Trophoblast cell (in vitro differentiated cells and primary cell): ENCODE measurements at regions not wholly inside any gene's neighbourhood (a gene's known extent, or its start where the extent isn't known, plus 50 kb on each side); places are given as distances from the start of the nearest gene placed in this dataset.

Experiments used
- DNase-seq, 2 donors: peaks; one replicate each; pipeline ENCODE4 v3.0.0-alpha.2; 2016
- H2AFZ ChIP-seq: 2 replicates; pipeline ENCODE4 v1.6.1; 2013; ENCODE audit warnings: low read length, moderate library complexity, mild to moderate bottlenecking; ENCODE audit not compliant: insufficient read depth, poor library complexity
- H2AK5ac ChIP-seq: 2 replicates; pipeline ENCODE4 v1.6.1; 2013; ENCODE audit warnings: mild to moderate bottlenecking, low read length
- H2BK120ac ChIP-seq: 2 replicates; pipeline ENCODE4 v1.6.1; 2013; ENCODE audit warnings: low read length, mild to moderate bottlenecking, moderate library complexity; ENCODE audit not compliant: insufficient read depth, poor library complexity
- H2BK12ac ChIP-seq: 2 replicates; pipeline ENCODE4 v1.6.1; 2013; ENCODE audit warnings: mild to moderate bottlenecking, low read length, moderate library complexity
- H2BK5ac ChIP-seq: 2 replicates; pipeline ENCODE4 v1.6.1; 2013; ENCODE audit warnings: low read length, low read depth, moderate library complexity, mild to moderate bottlenecking; ENCODE audit not compliant: poor library complexity
- H3K14ac ChIP-seq: 2 replicates; pipeline ENCODE4 v1.6.1; 2013; ENCODE audit warnings: mild to moderate bottlenecking, low read length
- H3K18ac ChIP-seq: 2 replicates; pipeline ENCODE4 v1.6.1; 2013; ENCODE audit warnings: mild to moderate bottlenecking, low read length
- H3K23ac ChIP-seq: 2 replicates; pipeline ENCODE4 v1.6.1; 2013; ENCODE audit warnings: low read length
- H3K27ac ChIP-seq: 2 replicates; pipeline ENCODE4 v1.5.1; 2013; ENCODE audit warnings: low read depth, mild to moderate bottlenecking, inconsistent platforms, low read length, moderate library complexity
- H3K27me3 ChIP-seq: 2 replicates; pipeline ENCODE4 v1.6.1; 2013; ENCODE audit warnings: inconsistent platforms, mild to moderate bottlenecking, low read length, moderate library complexity; ENCODE audit not compliant: insufficient read depth
- H3K36me3 ChIP-seq, 2 experiments: 1 replicate in 1 of 2; 2 replicates in 1 of 2; pipeline ENCODE4 v1.6.1; 2013; ENCODE audit warnings: low read length in 2 of 2, mild to moderate bottlenecking in 2 of 2, moderate library complexity in 1 of 2; ENCODE audit not compliant: insufficient read depth in 2 of 2, control insufficient read depth in 1 of 2
- H3K4ac ChIP-seq: 2 replicates; pipeline ENCODE4 v1.6.1; 2013; ENCODE audit warnings: low read depth, mild to moderate bottlenecking, low read length, moderate library complexity
- H3K4me1 ChIP-seq, 2 experiments: 1 replicate in 1 of 2; 2 replicates in 1 of 2; pipeline ENCODE4 v1.6.1; 2013; ENCODE audit warnings: low read length in 2 of 2, mild to moderate bottlenecking in 2 of 2, moderate library complexity in 1 of 2; ENCODE audit not compliant: insufficient read depth in 2 of 2, control insufficient read depth in 1 of 2
- H3K4me2 ChIP-seq: 2 replicates; pipeline ENCODE4 v1.6.1; 2013; ENCODE audit warnings: inconsistent platforms, mild to moderate bottlenecking, low read length, moderate library complexity
- H3K4me3 ChIP-seq: 2 replicates; pipeline ENCODE4 v1.5.1; 2013; ENCODE audit warnings: mild to moderate bottlenecking, low read depth, low read length, inconsistent platforms
- H3K79me1 ChIP-seq: one replicate; pipeline ENCODE4 v1.6.1; 2013; ENCODE audit warnings: low read length
- H3K79me2 ChIP-seq: 2 replicates; pipeline ENCODE4 v1.6.1; 2013; ENCODE audit warnings: low read length, mild to moderate bottlenecking; ENCODE audit not compliant: control insufficient read depth, insufficient read depth, poor library complexity
- H3K9ac ChIP-seq: 2 replicates; pipeline ENCODE4 v1.6.1; 2013; ENCODE audit warnings: mild to moderate bottlenecking, low read length
- H3K9me3 ChIP-seq: 2 replicates; pipeline ENCODE4 v1.6.1; 2013; ENCODE audit warnings: low read depth, mild to moderate bottlenecking, control low read depth, inconsistent platforms, low read length; ENCODE audit not compliant: insufficient read depth
- H4K12ac ChIP-seq: 2 replicates; pipeline ENCODE4 v1.6.1; 2013; ENCODE audit warnings: low read depth, mild to moderate bottlenecking, low read length, moderate library complexity
- H4K8ac ChIP-seq: 2 replicates; pipeline ENCODE4 v1.6.1; 2013; ENCODE audit warnings: low read depth, mild to moderate bottlenecking, low read length, moderate library complexity
- H4K91ac ChIP-seq: one replicate; pipeline ENCODE4 v1.6.1; 2013; ENCODE audit warnings: low read depth, mild to moderate bottlenecking, low read length, moderate library complexity
- WGBS: extraction: QIAGEN DNeasy Blood & Tissue Kit; methylation state at CpG from one replicate; pipeline ENCODE4 v1.1.7; 2013; ENCODE audit warnings: missing lambda C conversion rate; ENCODE audit not compliant: insufficient read length, insufficient coverage; ENCODE audit errors: extremely low coverage; 5-methylcytosine and 5-hydroxymethylcytosine counted together

GRCh38 chr12:127233016-127233415 lies 1034.0 kb upstream of the TMEM132C start:
- H3K4me1 ChIP-seq: no peaks in the 10 kb centered on the region
- H3K4me2 ChIP-seq: no peak overlapping the region
- no peak overlapping the region for H3K4me3 ChIP-seq
- no peak overlapping the region for H4K8ac ChIP-seq
- no CpG with 5 or more reads among the region's 2 CpGs for WGBS
- no peak overlapping the region for H2BK5ac ChIP-seq
- no peak overlapping the region for H3K14ac ChIP-seq
- no peak overlapping the region for H2AK5ac ChIP-seq
- H2BK120ac ChIP-seq: no peak overlapping the region
- DNase-seq: no peak
- H2AFZ ChIP-seq: no peak overlapping the region
- no peaks in the 10 kb centered on the region for H3K79me1 ChIP-seq
- peaks cover 3% of the 10 kb centered on the region for H3K9me3 ChIP-seq
- no peak overlapping the region for H3K4ac ChIP-seq
- H3K9ac ChIP-seq: no peak overlapping the region
- H2BK12ac ChIP-seq: no peak overlapping the region
- no peak overlapping the region for H4K91ac ChIP-seq
- no peaks in the 10 kb centered on the region for H3K36me3 ChIP-seq
- no peak overlapping the region for H3K27ac ChIP-seq
- no peaks in the 10 kb centered on the region for H3K27me3 ChIP-seq
- H3K23ac ChIP-seq: no peak overlapping the region
- H3K18ac ChIP-seq: no peak overlapping the region
- H4K12ac ChIP-seq: no peak overlapping the region
- no peaks in the 10 kb centered on the region for H3K79me2 ChIP-seq

- Histone ChIP-seq H3K36me3 (no peaks in the 10 kb centered on the region), H3K18ac (no peak overlapping the region), H4K91ac (no peak overlapping the region), H3K4me1 (no peaks in the 10 kb centered on the region), H3K4me3 (no peak overlapping the region), H4K12ac (no peak overlapping the region), H3K79me1 (no peaks in the 10 kb centered on the region), H2BK12ac (no peak overlapping the region), H2BK120ac (no peak overlapping the region), H2AFZ (no peak overlapping the region), H3K4me2 (no peak overlapping the region), H3K9me3 (peaks cover 3% of the 10 kb centered on the region), H3K9ac (no peak overlapping the region), H3K23ac (no peak overlapping the region), H2AK5ac (no peak overlapping the region), H4K8ac (no peak overlapping the region), H2BK5ac (no peak overlapping the region), H3K79me2 (no peaks in the 10 kb centered on the region), H3K14ac (no peak overlapping the region), H3K27me3 (no peaks in the 10 kb centered on the region), H3K27ac (no peak overlapping the region), H3K4ac (no peak overlapping the region)
- no CpG with 5 or more reads among the region's 8 CpGs for WGBS
- no peak for DNase-seq
These were observed 1031.2 kb upstream of the TMEM132C start for GRCh38 chr12:127235761-127236160.

- no CpG with 5 or more reads among the region's 4 CpGs for WGBS
- H3K14ac ChIP-seq: no peak overlapping the region
- H2BK12ac ChIP-seq: no peak overlapping the region
- no peaks in the 10 kb centered on the region for H3K79me2 ChIP-seq
- H2AFZ ChIP-seq: no peak overlapping the region
- H2AK5ac ChIP-seq: no peak overlapping the region
- H4K91ac ChIP-seq: no peak overlapping the region
- H3K4me3 ChIP-seq: no peak overlapping the region
- H3K18ac ChIP-seq: no peak overlapping the region
- H3K27ac ChIP-seq: no peak overlapping the region
- H3K36me3 ChIP-seq: no peaks in the 10 kb centered on the region
- no peaks in the 10 kb centered on the region for H3K79me1 ChIP-seq
- H3K4ac ChIP-seq: no peak overlapping the region
- no peaks in the 10 kb centered on the region for H3K27me3 ChIP-seq
- no peak overlapping the region for H3K4me2 ChIP-seq
- H3K4me1 ChIP-seq: no peaks in the 10 kb centered on the region
- H4K8ac ChIP-seq: no peak overlapping the region
- peak overlapping the region; percentile 59 for H3K23ac ChIP-seq
- no peak overlapping the region for H2BK5ac ChIP-seq
- no peak for DNase-seq
- H4K12ac ChIP-seq: no peak overlapping the region
- H3K9ac ChIP-seq: no peak overlapping the region
- no peak overlapping the region for H2BK120ac ChIP-seq
- H3K9me3 ChIP-seq: peaks cover 3% of the 10 kb centered on the region
These were observed 1030.5 kb upstream of the TMEM132C start for GRCh38 chr12:127236491-127236890.

- Histone ChIP-seq H2AK5ac (no peak overlapping the region), H3K9ac (no peak overlapping the region), H3K27ac (no peak overlapping the region), H3K79me1 (no peaks in the 10 kb centered on the region), H3K79me2 (no peaks in the 10 kb centered on the region), H4K91ac (no peak overlapping the region), H3K9me3 (peaks cover under 1% of the 10 kb centered on the region), H2BK12ac (no peak overlapping the region), H3K4me1 (no peaks in the 10 kb centered on the region), H3K4me3 (no peak overlapping the region), H4K8ac (no peak overlapping the region), H3K27me3 (no peaks in the 10 kb centered on the region), H2AFZ (no peak overlapping the region), H4K12ac (no peak overlapping the region), H3K18ac (no peak overlapping the region), H3K23ac (no peak overlapping the region), H3K4ac (no peak overlapping the region), H2BK5ac (no peak overlapping the region), H3K36me3 (no peaks in the 10 kb centered on the region), H3K14ac (no peak overlapping the region), H2BK120ac (no peak overlapping the region), H3K4me2 (no peak overlapping the region)
- DNase-seq: peak in 1 of 2 donors; percentile 1
- no CpG with 5 or more reads among the region's 9 CpGs for WGBS
These were observed 1029.8 kb upstream of the TMEM132C start for GRCh38 chr12:127237151-127237550.
